MCF 10A (cell line): ENCODE measurements at regions not wholly inside any gene's neighbourhood (a gene's known extent, or its start where the extent isn't known, plus 50 kb on each side); places are given as distances from the start of the nearest gene placed in this dataset.

Experiments used
- BruUV-seq: library from RNA; stranded (reverse); fragments of 400-500 nt; replicated peaks from 2 replicates; lab custom pipeline; 2021; lab: Mats Ljungman, UMichigan
- CTCF ChIA-PET: fragments of 300-600 bp; sonication (Branson Sonifier 250); formaldehyde crosslinking; extraction: SDS; loops from one replicate; lab custom pipeline; 2021; ENCODE audit warnings: antibody characterized with exemption, inconsistent platforms; lab: Yijun Ruan, JAX
- POLR2A ChIA-PET: fragments of 300-600, 350-650 bp; sonication (Branson Sonifier 250); formaldehyde crosslinking; extraction: SDS; loops from one replicate; lab custom pipeline; 2020; ENCODE audit warnings: antibody characterized with exemption, inconsistent platforms; lab: Yijun Ruan, JAX
- DNase-seq: peaks from one replicate; pipeline ENCODE4 v3.0.0-alpha.2; 2018; ENCODE audit not compliant: unreplicated experiment
- H3K27ac Mint-ChIP-seq: one replicate; pipeline ENCODE4 v1.8.0; 2022; ENCODE audit warnings: mild to moderate bottlenecking, low read depth, mixed read lengths; ENCODE audit not compliant: unreplicated experiment
- H3K27me3 Mint-ChIP-seq: one replicate; pipeline ENCODE4 v1.8.0; 2022; ENCODE audit warnings: mixed read lengths; ENCODE audit not compliant: insufficient read depth, unreplicated experiment
- H3K36me3 Mint-ChIP-seq: one replicate; pipeline ENCODE4 v1.8.0; 2022; ENCODE audit warnings: mild to moderate bottlenecking, moderate library complexity, mixed read lengths; ENCODE audit not compliant: insufficient read depth, unreplicated experiment
- H3K4me1 Mint-ChIP-seq: one replicate; pipeline ENCODE4 v1.8.0; 2022; ENCODE audit warnings: mixed read lengths; ENCODE audit not compliant: insufficient read depth, unreplicated experiment
- H3K4me3 Mint-ChIP-seq: one replicate; pipeline ENCODE4 v1.8.0; 2022; ENCODE audit warnings: mild to moderate bottlenecking, moderate library complexity, mixed read lengths; ENCODE audit not compliant: unreplicated experiment
- H3K9me3 Mint-ChIP-seq: one replicate; pipeline ENCODE4 v1.8.0; 2022; ENCODE audit warnings: mixed read lengths; ENCODE audit not compliant: unreplicated experiment
- CTCF ChIP-seq: fragments of 200-600 bp; IDR thresholded peaks from one replicate; pipeline ENCODE4 v1.8.0; 2022; ENCODE audit warnings: antibody characterized with exemption, mild to moderate bottlenecking; ENCODE audit not compliant: unreplicated experiment
- intact Hi-C: fragments of 100-400 bp; cut with micrococcal nuclease; formaldehyde crosslinking; loops from 2 replicates; pipeline ENCODE4 v1.14.1; 2022

GRCh38 chr9:30160570-30160969 is 2223.9 kb upstream of the ACO1 start:
- H3K36me3 Mint-ChIP-seq: no peaks in the 10 kb centered on the region
- intact Hi-C loops: loop anchor here (10.0 kb wide), 1 partner anchor 56 kb away; no protein-coding TSS in a partner anchor
- TF ChIP-seq CTCF: no peak

GRCh38 chr9:30172206-30172605 is 2212.2 kb upstream of the ACO1 start:
- H3K27me3 Mint-ChIP-seq: peaks cover 31% of the 10 kb centered on the region
- no peaks in the 10 kb centered on the region for H3K36me3 Mint-ChIP-seq
- no TSS peak for BruUV-seq
- no peak for TF ChIP-seq CTCF
- ChIA-PET CTCF (no interaction called here), POLR2A (no interaction called here)
- no peaks in the 10 kb centered on the region for H3K9me3 Mint-ChIP-seq
- no peak overlapping the region for H3K4me3 Mint-ChIP-seq
- intact Hi-C loops: no loop called here
- DNase-seq: no peak
- no peaks in the 10 kb centered on the region for H3K4me1 Mint-ChIP-seq
- H3K27ac Mint-ChIP-seq: no peak overlapping the region

More at GRCh38 chr9:30160570-30160969, 2223.9 kb upstream of the ACO1 start:
- POLR2A ChIA-PET: interaction anchor here (0.7 kb wide), 1 partner anchor 9 kb away, joined by 3 read pairs; no protein-coding TSS in a partner anchor
- H3K27ac Mint-ChIP-seq: no peak overlapping the region
- no peaks in the 10 kb centered on the region for H3K9me3 Mint-ChIP-seq
- no peak overlapping the region for H3K4me3 Mint-ChIP-seq
- BruUV-seq: no TSS peak
- no peaks in the 10 kb centered on the region for H3K27me3 Mint-ChIP-seq
- DNase-seq: no peak
- H3K4me1 Mint-ChIP-seq: no peaks in the 10 kb centered on the region
- CTCF ChIA-PET: interaction anchor here (0.7 kb wide), 1 partner anchor 21 kb away, joined by 3 read pairs; no protein-coding TSS in a partner anchor

GRCh38 chr9:30178610-30179009 is 2205.8 kb upstream of the ACO1 start:
- Mint-ChIP-seq H3K4me3 (no peak overlapping the region), H3K27me3 (peaks cover 41% of the 10 kb centered on the region), H3K27ac (no peak overlapping the region), H3K4me1 (no peaks in the 10 kb centered on the region), H3K36me3 (no peaks in the 10 kb centered on the region), H3K9me3 (no peaks in the 10 kb centered on the region)
- ChIA-PET POLR2A (no interaction called here), CTCF (no interaction called here)
- no peak for TF ChIP-seq CTCF
- intact Hi-C loops: no loop called here
- no peak for DNase-seq
- no TSS peak for BruUV-seq

- no peak for DNase-seq
- Mint-ChIP-seq H3K36me3 (no peaks in the 10 kb centered on the region), H3K4me3 (no peak overlapping the region), H3K4me1 (no peaks in the 10 kb centered on the region), H3K9me3 (peaks cover 16% of the 10 kb centered on the region), H3K27me3 (peaks cover 8% of the 10 kb centered on the region), H3K27ac (no peak overlapping the region)
- no TSS peak for BruUV-seq
- CTCF ChIA-PET: no interaction called here
- TF ChIP-seq CTCF: no peak
- intact Hi-C loops: no loop called here
- POLR2A ChIA-PET: no interaction called here
Measured at GRCh38 chr9:30193421-30193820, 2191.0 kb upstream of the ACO1 start.
